22Rv1 (cell line): ENCODE measurements at regions not wholly inside any gene's neighbourhood (a gene's known extent, or its start where the extent isn't known, plus 50 kb on each side); places are given as distances from the start of the nearest gene placed in this dataset.

Source experiments
- H3K27ac ChIP-seq: fragments of 450-650 bp; 2 replicates; pipeline ENCODE4 v1.5.1; 2017
- ZFX ChIP-seq: fragments of 450-650 bp; IDR thresholded peaks from 2 replicates; pipeline ENCODE4 v1.6.1; 2017; ENCODE audit warnings: antibody characterized with exemption, borderline replicate concordance
- TF ChIP-seq, protein P1 (sequence below): fragments of 450-650 bp; IDR thresholded peaks from 2 replicates; pipeline ENCODE4 v1.5.1; 2017; ENCODE audit warnings: mild to moderate bottlenecking

DNA sequence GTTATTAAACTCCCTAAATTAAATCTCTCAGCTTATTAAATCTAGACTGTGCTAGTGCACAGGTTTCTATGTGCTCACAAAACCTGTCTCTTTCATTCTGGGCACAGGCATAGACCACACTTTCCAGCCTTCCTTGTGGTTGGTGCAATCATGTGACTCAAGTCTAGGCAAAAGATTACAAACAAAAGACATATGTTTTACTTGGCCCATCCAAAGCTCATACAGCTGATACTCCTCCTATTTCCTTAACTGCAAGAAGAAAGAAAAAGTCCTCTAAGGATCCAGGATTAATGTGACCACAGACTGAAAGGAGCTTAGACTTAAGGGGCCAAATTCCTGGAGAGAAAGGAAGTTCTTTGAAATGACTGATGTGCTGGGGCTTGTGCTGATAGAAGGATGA lies 731.3 kb upstream of the RAB6C start:
- no peak overlapping the region for H3K27ac ChIP-seq
- no peak for TF ChIP-seq ZFX
- TF ChIP-seq, protein P1, sequence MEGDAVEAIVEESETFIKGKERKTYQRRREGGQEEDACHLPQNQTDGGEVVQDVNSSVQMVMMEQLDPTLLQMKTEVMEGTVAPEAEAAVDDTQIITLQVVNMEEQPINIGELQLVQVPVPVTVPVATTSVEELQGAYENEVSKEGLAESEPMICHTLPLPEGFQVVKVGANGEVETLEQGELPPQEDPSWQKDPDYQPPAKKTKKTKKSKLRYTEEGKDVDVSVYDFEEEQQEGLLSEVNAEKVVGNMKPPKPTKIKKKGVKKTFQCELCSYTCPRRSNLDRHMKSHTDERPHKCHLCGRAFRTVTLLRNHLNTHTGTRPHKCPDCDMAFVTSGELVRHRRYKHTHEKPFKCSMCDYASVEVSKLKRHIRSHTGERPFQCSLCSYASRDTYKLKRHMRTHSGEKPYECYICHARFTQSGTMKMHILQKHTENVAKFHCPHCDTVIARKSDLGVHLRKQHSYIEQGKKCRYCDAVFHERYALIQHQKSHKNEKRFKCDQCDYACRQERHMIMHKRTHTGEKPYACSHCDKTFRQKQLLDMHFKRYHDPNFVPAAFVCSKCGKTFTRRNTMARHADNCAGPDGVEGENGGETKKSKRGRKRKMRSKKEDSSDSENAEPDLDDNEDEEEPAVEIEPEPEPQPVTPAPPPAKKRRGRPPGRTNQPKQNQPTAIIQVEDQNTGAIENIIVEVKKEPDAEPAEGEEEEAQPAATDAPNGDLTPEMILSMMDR = no peak

DNA sequence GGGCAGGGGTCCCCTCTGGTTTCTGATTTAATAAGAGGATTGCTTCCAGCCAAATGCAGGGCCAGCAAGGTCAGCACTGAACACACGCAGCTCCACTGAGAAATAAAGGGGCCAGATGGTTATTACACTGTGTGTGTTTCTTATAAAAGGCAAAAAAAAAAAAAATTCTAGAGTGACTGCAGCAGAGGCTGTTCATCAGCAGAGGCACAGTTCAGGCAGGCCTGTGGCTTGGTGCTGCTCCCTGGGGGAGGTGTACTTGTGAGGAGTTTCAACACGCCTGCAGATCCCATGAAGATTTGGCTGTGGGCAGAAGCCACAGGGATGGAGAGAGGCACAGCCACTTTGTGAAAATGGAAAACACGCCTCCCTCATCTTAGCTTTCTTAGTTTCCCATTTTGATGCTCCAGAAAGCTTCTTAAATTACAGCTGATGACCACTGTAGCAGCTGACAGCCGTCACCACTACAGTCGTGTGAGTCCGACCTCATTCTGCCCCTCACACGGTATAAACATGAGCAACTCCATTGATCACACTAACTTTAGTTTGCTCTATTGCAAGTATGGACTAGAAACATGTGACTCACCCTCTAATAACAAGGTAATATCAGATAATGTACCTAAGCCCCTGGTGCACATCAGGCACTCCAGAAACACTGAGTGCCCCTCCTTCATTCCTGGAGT lies 726.5 kb upstream of the RAB6C start:
- no peak for TF ChIP-seq ZFX
- TF ChIP-seq, protein P1 = no peak

DNA sequence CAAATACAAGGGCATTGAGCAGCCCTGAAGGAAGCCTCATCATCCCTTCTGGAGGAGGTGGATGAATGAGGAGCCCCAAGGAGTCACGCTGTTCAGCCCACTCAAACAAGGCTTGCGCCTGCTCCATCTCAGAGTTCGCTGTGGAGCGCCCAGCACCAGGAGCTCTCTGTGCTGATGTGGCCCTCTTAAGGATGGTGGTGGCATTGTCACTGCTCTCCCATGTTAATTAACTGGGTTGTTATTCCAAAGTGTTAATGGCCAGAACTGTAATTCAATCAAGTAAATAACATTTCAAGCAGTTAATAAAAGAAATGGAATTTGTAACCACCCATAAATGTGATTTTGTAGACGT lies 726.0 kb upstream of the RAB6C start:
- TF ChIP-seq, protein P1 = 0 out of 2 replicates have a peak, but pooled peaks have one; percentile 19
- TF ChIP-seq ZFX = no peak

More for the DNA sequence above, 726.5 kb upstream of the RAB6C start:
- H3K27ac ChIP-seq = no peak overlapping the region

DNA sequence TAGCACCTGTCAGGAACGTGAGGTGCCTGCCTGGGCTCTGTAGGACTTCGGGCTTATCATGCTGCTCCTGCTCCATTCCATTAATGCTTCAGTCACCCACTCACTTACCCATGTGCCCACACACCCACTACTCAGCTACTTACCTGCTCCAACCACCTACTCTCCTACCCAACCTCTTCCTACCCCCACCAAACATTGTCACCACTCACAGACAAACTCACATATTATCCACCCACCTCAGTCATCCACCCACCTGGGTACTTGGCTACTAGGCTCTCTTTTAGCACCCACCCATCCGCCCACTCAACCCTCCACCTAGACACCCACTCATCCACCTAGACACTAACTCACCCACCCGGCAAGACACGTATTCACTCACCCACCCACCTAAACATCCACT lies 724.7 kb upstream of the RAB6C start:
- no peak overlapping the region for H3K27ac ChIP-seq
- TF ChIP-seq, protein P1 = no peak
- no peak for TF ChIP-seq ZFX

More for the DNA sequence above, 726.0 kb upstream of the RAB6C start:
- H3K27ac ChIP-seq = no peak overlapping the region

DNA sequence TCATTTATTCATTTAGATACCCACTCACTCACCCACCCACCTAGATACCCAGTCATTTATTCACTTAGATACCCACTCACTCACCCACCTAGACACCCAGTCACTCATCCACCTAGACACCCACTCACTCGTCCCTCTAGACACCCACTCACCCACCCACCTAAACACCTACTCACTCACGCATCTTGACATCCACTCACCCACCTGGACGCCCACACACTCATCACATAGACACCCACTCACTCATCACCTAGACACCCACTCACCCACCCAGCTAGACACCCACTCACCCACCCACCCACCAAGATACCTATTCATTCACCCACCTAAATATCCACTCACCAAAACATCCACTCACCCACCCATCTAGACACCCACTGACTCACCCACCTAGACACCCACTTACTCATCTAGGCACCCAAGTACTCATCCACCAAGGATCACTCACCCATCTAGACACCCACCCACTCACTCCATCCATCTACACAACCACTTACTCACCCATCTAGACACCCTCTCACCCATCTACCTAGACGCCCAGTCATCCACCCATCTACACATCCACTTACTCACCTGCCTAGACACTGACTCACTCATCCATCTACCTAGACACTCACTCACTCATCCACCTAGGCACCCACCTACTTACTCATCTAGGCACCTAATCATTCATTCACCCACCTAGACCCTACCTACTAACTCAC lies 723.7 kb upstream of the RAB6C start:
- H3K27ac ChIP-seq = no peak overlapping the region
- no peak for TF ChIP-seq ZFX
- TF ChIP-seq, protein P1 = no peak

DNA sequence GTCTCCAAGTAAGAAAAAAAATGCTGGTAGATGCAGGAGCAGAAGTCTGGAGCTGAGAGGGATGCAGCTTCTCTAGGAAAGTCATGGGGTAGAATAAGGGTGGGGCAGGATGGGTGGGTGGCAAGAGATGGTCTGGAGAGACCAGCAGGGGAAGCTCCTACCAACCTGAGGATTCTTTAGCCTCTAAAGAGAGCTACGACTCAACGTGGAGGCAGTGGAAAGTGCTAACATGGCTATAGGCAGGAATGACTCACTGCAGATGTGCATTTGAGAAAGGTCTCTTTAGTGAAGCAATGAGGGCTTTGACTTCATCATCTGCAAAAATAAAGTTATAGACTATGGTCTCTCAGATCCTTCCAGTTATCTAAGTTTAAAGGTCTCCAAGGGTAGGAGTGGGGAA lies 722.8 kb upstream of the RAB6C start:
- no peak overlapping the region for H3K27ac ChIP-seq
- TF ChIP-seq, protein P1 = no peak

DNA sequence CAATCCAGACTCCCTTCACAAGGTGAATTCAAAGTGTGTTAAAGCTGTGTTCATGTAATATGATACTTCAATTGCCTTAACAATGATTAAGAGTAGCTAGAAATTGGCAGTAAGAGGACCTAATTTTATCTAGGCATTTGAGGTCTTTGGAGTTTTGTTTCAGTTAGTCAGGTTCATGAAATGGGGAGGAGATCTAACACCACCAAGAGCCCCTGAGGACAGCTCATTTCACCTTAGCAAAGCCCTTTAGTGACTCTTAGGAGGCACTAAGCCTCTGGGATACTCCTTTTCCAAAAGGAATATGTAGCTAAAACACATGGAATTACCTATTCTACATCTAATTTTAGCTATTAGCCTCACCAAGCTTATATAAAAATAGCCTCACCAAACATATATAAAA lies 716.5 kb upstream of the RAB6C start:
- TF ChIP-seq, protein P1 = no peak

More for the DNA sequence above, 716.5 kb upstream of the RAB6C start:
- H3K27ac ChIP-seq = no peak overlapping the region
